GM21390 (cell line): ENCODE measurements at regions not wholly inside any gene's neighbourhood (a gene's known extent, or its start where the extent isn't known, plus 50 kb on each side); places are given as distances from the start of the nearest gene placed in this dataset.
A peak's percentile ranks its signal among the peaks of the same experiment; 100 is the strongest.
"Not testable (repeated sequence)": the region's sequence is repeated elsewhere in the genome, so short reads cannot be mapped to it uniquely, and the experiment has no call there.

Experiments used
- ATAC-seq: cut with Tn5 transposase; IDR thresholded peaks from one replicate; pipeline ENCODE4 v1.9.1; 2021; ENCODE audit not compliant: unreplicated experiment

DNA sequence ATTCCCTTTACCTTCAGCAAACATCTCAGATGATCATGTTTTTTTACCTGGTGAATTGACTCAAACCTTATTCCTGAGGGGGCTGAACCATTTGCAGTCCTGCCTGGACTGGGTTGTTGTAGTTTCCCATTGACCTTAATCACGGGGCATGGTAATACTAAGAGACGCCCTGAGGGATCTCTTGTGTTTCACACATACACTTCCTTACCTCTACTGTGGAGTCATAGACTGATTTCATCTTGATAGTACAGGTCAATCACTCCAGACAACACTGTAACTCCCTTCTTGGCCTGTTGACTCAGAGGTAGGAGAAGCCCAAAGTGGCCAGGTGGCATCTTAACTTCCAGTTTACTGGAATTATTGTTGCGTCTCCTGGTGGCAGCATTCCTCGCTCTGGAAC, 1064.0 kb upstream of the PCDH10 start:
- ATAC-seq = no peak

DNA sequence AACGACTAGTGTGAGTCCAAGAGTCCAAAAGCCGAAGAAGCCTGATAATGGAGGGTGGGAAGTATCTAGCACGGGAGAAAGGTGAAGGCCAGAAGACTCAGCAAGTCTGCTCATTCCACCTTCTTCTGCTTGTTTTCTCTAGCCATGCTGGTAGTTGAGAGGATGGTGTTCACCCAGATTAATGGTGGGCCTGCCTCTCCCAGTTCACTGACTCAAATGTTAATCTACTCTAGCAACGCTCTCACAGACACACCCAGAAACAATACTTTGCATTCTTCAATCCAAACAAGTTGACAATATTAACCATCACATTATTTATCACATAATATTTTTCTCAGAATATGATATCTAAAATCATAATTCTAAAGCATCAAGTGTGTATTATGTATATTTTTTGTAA, 1055.1 kb upstream of the PCDH10 start:
- ATAC-seq = no peak

DNA sequence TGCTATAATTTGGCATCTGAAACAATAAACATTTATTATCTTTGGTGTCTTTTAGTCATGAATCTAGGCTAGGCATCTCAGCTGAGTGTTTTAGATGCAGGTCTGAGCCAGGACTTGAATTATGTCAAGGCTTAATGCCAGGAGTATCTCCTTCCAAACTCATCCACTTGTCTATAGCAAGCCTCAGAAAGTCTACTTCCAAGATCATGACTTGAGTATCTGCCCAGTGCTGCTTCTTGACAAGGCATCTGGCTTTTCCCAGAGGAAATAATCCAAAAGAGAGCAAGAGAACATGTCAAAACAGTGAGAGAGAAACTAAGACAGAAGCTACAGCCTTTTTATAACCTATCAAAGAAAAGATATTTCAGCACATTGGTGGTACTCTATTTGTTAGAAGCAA, 1052.1 kb upstream of the PCDH10 start:
- ATAC-seq = no peak

DNA sequence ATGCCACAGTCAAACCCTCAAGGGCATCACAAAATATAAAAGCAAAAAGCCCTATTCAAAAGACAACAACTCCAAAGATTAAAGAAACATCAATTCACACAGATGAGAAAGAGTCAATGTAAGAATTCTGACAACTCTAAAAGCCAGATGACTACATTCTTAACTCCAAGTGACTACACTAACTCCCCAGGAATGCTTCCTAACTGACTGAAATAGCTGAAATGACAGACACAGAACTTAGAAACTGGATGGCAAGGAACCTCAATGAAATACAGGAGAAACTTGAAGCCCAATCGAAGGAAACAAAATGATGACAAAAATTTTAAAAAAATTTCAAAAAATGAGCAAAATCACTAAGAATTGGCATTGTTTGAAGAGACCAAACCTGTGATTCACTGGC, 1047.6 kb upstream of the PCDH10 start:
- no peak for ATAC-seq

DNA sequence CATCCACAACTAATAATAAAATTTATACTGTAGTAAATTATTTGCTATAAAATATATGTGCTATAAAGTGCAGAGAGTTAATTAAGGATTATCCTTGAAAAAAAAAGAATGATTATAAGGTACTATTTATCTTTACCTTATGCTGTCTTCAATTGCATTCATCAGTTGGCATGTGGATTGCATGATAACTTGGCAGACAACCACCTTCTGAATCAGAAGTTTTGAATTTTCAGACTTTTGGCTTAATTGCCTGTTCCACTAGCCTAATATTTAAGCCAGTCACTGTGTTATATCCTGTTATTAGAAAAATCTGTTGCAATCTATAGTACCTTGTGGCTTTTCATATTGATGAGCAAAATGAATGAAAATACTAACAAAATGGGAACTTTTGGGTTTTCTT, 1040.3 kb upstream of the PCDH10 start:
- no peak for ATAC-seq

DNA sequence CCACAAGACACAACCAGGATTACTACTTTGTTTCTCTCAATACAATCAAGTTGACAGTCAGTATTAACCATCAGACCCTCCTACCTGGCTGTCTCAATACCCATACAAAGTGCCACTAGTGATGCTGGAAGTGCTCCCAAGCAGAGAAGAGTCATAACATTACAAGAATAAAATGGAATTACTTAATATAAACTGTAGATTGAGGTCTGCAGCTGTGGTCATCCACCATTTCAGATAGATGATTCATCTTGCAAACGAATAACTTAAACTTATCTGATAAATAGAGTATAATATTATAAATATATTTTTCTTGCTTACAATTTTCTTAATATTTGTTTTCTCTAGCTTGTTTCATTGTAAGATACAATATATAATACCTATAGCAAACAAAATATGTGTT, 1034.2 kb upstream of the PCDH10 start:
- no peak for ATAC-seq

DNA sequence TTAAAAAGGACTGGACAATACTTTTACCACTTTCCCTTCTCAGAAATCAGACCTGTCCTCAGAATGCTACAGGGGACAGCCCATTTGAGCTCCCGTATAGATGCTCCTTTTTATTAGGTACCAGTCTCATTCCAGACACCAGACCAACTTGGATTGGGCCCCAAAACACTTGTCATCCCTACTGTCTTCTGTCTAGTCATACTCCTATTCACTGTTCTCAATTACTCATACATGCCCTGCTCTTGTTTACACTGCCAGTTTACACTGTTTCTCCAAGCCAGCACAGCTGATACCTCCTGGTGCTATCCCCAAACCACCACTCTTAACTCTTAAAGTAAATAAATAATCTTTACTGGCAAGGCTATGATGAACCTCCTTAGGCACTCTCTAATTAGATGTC, 1026.4 kb upstream of the PCDH10 start:
- not testable (repeated sequence) for ATAC-seq

DNA sequence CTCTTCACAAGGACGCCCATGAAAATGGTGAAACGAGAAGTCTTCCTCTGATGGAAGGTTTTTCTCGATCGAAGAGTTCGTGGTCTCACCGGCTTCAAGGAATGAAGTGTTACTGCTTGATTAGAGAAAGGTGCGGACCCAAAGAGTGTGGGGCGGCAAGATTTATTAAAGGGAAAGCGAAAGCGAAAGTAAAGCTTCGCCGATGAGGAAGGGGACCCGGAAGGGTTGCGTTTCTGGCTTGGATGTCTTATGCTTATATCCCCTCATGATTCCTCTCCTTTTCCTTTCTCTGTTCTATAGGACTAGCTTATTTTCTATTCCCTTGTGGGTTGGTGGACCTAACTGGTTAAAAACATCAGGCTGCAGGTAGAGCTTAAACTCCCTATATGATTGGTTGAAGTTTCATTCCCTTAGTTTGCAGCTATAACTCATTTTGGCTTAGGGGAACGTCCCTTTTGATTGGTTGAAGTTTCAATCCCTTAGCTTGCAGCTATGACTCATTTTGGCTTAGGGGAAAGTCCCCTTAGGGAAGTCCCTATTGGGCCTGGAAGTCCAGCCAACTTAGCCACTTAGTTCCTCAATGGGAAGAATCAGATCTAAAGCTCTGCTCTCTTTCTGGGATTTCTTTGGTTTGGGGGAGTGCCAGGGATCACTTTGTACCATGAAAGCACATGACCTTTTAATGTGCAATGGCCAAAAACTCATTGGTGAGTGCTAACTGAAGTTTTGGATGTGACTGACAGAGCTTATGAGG, 1025.0 kb upstream of the PCDH10 start:
- peak; percentile 73 for ATAC-seq

DNA sequence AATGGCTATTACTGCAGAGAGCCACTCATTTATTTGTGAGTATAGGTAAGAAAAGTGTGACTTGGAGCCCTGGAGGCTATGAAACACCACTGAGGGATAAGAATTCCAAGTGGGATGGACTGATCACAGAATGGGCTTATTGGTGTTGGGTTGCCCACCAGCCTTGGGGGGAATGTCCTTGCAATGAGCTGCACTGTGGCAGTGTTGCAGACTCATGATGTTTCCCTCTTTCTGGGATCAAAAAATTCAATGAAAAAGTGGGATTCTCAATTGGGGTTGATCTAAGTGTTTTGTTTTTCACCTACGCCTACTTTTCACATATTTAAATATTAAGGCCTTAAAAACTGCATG, 1024.5 kb upstream of the PCDH10 start:
- ATAC-seq = no peak

DNA sequence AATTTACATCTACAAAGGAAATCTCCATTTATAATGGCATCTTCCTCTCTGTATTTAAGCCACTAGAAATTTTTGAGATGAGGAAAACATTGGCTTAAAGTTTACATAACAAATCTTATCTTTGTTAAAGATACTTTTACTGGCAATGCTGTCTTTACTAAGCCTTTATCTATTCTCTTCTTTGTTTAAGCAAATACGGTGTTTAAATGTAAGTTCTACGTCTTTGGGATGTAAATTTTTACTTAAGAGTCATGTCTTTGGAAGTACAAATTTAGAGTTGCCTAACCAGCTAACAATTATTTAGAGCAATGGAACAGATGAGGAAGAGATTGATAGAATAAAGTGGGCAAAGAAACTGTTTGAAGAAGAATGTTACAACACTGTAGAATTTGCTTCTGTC, 1024.0 kb upstream of the PCDH10 start:
- no peak for ATAC-seq

DNA sequence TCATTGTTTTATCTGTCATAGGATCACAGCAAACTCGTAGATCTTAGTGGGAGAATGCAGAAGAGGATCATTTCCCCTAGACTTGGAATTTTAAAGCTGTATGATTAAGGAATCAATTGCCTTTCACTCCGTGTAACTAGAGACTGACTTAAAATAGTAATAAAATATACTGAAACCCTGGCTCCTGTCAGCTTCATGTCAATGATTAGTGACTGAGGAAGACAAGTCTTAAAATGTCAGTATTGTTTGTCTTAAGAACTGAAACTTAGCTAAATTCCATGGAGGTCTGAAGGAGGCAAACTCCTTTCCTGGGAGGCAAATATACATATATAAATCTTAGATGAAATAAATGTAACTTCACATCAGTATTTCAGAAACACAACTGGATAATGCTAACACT, 1016.7 kb upstream of the PCDH10 start:
- no peak for ATAC-seq

DNA sequence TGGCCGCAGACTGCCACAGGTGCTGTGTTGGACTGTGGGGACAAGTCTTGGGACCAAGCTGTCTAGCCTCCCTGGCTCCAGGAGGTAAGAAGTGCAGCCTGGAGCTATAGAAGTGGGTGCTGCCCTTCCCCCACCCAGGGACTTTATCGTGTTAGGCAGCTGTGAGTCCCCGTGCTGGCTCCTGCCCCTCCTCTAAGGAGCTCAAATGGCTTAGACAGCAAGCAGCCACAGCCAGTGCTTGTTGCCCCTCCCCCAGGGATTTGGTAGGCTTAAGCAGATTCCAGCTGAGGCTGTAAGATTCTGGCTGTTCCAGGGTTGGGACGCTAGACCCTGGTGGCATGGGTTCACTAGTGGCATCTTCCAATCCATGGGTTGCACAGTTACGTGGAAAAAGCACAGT, 979.4 kb upstream of the PCDH10 start:
- ATAC-seq = no peak

DNA sequence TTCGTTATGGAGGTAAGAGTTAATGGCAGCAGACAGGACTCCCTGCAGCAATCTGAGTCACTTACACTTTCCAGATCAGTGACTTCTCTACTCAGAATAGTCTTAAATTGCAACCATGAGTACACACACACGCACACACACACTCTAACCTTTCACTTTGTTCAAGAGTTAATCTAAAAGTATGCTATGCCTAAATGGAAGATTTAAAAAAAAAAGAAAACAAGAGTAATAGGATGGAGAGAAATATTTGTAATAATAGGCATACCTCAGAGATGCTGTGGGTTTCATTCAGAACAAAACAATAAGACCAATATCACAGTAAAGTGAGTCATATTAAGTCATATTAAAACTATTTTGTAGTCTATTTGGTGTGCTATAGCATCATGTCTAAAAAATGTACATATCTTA, 969.1 kb upstream of the PCDH10 start:
- no peak for ATAC-seq

DNA sequence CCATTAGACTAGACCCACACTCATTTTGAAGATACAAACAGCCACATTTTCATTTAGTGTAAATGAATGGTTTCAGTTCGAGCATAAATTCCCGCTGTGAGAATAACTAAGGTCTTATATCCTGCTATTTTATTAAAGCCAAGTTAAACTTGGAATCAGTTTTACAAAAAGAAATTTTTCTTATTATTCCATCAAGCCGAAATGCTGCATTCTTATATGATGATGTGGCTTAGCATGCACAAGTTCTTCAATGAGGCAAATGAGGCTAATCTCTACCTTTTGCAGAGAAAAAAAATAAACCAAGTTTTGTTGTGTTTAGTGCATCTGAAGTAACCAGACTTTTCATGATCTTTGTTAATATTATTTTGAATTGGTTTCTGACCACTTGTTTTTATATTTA, 953.9 kb upstream of the PCDH10 start:
- ATAC-seq = no peak

DNA sequence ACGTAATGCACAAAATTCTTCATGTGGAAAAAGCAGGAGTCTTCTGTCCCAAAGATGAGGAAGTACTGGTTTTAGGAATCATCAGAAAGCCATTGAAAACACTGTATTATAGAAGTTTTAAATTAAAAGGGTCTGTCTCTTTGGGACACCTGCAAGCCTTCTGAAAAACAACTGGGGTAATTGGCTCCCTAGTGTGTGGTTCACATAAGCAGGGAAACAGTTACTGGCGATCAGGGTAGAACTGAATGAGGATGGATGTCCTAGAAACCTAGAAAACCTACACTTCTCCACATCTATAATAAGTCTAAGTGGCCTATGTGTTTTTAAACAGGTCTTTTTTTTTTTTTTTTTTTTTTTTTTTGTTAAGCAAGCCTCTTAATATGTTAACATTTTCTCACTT, 945.5 kb upstream of the PCDH10 start:
- ATAC-seq = no peak

DNA sequence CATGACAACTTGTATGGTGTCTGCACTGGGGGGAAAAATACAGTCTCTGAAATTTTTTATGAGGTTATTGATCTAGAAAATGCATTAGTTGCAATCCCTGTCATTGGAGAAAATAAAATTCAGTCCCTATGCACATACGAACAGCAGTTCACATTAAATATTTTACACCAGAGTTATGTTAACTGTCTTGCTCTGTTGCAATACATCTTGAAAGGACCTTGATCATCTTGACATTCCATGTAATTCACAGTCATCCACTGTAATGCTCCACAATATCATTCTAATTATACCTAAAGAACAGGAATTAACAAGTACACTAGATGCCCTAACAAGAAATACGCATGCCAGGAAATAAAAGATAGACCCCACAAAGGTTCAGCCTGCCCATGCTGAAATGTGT, 934.6 kb upstream of the PCDH10 start:
- no peak for ATAC-seq

DNA sequence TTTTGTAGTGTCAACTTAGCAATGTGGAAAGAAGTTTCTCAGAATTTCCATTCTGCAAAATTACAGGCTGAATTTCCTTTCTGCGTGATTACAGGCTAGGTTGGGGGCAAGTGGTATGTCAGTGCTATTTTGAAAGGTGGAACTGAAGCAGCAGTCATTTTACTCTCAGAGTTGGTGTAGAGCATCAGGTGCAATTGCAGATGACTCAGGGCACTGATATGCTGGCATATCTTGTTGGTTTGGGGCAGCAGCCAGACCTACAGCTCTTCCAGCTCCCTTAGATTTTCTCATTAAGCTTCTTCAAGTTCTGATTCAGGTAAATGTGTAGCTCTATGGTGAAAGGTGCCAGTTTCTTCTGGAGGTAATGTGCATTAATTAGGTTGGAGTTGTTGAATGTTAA, 930.7 kb upstream of the PCDH10 start:
- no peak for ATAC-seq

DNA sequence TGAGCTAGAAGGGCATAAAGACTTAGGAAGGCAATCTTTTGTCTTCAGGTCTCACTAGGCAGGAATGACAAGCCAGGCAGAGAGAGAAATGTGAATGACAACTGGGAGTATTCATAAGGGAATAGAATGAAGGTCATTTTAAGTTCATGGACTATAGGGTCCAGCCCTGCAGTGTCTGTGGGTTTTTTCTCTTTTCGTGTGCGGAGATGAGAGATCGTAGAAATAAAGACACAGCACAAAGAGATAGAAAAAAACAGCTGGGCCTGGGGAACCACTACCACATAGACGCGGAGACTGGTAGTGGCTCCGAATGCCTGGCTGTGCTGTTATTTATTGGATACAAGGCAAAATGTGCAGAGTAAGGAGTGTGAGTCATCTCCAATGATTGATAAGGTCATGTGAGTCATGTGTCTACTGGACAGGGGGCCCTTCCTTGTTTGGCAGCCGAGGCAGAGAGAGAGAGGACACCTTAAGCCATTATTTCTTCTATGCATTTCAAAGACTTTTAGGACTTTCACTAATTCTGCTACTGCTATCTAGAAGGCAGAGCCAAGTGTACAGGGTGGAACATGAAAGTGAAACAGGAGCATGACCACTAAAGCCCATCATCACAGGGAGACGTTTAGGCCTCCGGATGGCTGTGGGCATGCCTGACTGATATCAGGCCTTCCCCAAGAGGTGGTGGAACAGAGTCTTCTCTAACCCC, 921.8 kb upstream of the PCDH10 start:
- no peak for ATAC-seq

DNA sequence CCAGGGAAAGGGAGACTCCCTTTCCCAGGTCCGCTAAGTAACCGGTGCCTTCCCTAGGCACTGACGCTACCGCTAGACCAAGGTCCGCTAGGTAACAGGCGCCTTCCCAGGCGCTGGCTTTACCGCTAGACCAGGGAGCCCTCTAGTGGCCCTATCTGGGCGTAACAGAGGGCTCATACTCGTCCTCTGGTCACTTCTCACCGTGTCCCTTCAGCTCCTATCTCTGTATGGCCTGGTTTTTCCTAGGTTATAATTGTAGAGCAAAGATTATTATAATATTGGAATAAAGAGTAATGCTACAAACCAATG, 921.3 kb upstream of the PCDH10 start:
- ATAC-seq = not testable (repeated sequence)

DNA sequence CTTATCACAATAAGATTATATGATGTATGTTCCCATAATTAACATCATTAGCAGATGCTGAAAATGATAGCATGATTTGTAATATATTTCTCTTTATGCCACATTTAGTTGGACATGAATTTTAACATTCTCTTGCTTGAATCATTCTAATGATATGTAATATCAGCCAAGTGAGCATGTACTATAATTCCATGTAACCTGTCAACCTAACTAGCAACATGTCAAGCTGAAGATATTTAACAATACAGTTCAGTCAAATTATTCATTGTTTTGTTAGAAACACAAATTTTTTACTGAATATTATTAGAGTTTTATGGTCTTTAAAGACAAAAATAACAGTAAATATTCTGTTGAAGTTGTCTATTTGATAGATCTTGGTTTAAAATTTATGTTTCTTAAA, 920.4 kb upstream of the PCDH10 start:
- no peak for ATAC-seq

DNA sequence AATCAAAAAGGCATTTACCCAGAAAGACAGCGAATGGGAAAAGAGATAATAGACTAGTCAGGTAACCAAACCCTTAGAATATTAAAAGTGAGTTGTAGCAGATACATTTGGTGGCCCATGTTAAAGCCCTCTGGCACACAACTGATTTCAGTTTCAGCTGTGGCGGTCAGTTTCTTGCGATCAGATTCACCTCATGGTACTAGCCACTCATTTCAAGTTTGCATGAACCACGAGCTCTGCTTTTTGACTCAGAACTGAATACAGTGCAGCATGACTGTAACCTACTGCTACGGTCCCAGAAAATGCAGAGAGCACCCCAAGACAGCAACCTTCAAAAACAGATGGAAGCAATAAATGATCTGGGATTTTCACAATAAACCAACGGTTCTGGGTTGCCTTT, 919.1 kb upstream of the PCDH10 start:
- ATAC-seq = no peak

DNA sequence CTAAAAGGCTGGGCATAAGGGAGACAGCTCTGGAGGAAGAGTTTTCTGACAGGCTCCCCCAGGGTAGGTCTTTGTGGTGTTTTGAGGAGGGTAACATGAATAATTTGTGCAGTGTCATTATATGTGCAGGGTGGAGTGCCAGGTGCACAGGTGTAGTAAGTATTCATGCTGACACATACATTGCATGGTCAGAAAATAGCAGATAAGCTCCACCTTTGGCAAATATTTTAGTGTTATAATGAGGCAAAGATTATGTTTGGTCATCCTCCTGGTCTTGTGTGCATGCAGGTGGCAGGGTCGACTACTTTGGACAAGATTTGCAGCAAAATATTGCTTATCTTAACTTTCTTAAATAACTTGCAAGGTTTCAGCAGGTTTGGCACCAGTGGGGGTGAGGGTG, 910.4 kb upstream of the PCDH10 start:
- no peak for ATAC-seq

DNA sequence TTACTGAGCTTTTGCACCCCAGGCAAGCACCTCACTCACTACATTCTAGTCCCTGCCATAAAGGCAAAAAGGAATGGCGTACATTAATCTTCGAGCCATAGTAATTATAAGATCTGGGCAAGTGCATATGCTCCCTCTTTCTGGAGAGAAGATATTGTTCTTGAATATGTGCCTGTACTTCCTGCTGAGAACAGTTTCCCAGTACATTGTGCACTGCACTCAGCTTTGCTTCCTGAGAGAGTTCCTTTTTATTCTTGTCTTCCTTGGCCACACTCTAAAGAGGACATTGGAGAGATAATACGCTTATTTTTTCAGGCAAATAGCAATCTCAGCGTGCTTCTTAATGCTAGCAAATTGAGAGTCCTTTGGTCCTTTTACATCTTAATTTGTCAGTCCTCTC, 909.0 kb upstream of the PCDH10 start:
- no peak for ATAC-seq
